GM23338 (cell line): ENCODE measurements at regions not wholly inside any gene's neighbourhood (a gene's known extent, or its start where the extent isn't known, plus 50 kb on each side); places are given as distances from the start of the nearest gene placed in this dataset.

ENCODE experiments used
- ATAC-seq: fragments of 200-7000 bp; cut with Tn5 transposase; 3 replicates; pipeline ENCODE4 v1.9.1; 2020
- DNase-seq: peaks from one replicate; pipeline ENCODE4 v3.0.0-alpha.2; 2015; ENCODE audit warnings: low spot score
- H2AFZ ChIP-seq: fragments of 200-600 bp; sonication (generic); 2 replicates; pipeline ENCODE4 v1.8.0; 2016; ENCODE audit warnings: antibody characterized with exemption, mild to moderate bottlenecking, moderate library complexity
- H3F3A ChIP-seq: fragments of 200-600 bp; sonication (generic); replicated peaks from 2 replicates; pipeline ENCODE4 v1.8.0; 2017; ENCODE audit warnings: antibody characterized with exemption, mixed run types, low read depth
- H3K27ac ChIP-seq: fragments of 200-600 bp; sonication (generic); 2 replicates; pipeline ENCODE4 v1.6.1; 2016; ENCODE audit warnings: low read depth
- H3K27me3 ChIP-seq: fragments of 200-600 bp; sonication (generic); 2 replicates; pipeline ENCODE4 v1.8.0; 2016; ENCODE audit warnings: mild to moderate bottlenecking, mixed run types, moderate library complexity; ENCODE audit not compliant: insufficient read depth
- H3K36me3 ChIP-seq: fragments of 200-600 bp; sonication (generic); 2 replicates; pipeline ENCODE4 v1.8.0; 2016; ENCODE audit warnings: mild to moderate bottlenecking; ENCODE audit not compliant: insufficient read depth
- H3K4me1 ChIP-seq: fragments of 200-600 bp; sonication (generic); 2 replicates; pipeline ENCODE4 v1.8.0; 2016; ENCODE audit warnings: mild to moderate bottlenecking, moderate library complexity; ENCODE audit not compliant: insufficient read depth
- H3K4me2 ChIP-seq: fragments of 200-600 bp; sonication (generic); 2 replicates; pipeline ENCODE4 v1.7.1; 2017; ENCODE audit warnings: mixed run types
- H3K4me3 ChIP-seq: fragments of 200-600 bp; sonication (generic); 2 replicates; pipeline ENCODE4 v1.6.1; 2016; ENCODE audit warnings: mixed run types
- H3K79me2 ChIP-seq: fragments of 200-600 bp; sonication (generic); replicated peaks from 2 replicates; pipeline ENCODE4 v1.8.0; 2017; ENCODE audit warnings: mild to moderate bottlenecking; ENCODE audit not compliant: insufficient read depth
- H3K9me2 ChIP-seq: fragments of 200-600 bp; sonication (generic); 2 replicates; pipeline ENCODE4 v1.8.0; 2017; ENCODE audit not compliant: insufficient read depth
- H4K20me1 ChIP-seq: fragments of 200-600 bp; sonication (generic); replicated peaks from 2 replicates; pipeline ENCODE4 v1.8.0; 2017; ENCODE audit warnings: mild to moderate bottlenecking; ENCODE audit not compliant: insufficient read depth
- H3K27ac Mint-ChIP-seq: 2 replicates; pipeline ENCODE4 v1.8.0; 2020; ENCODE audit warnings: inconsistent platforms, mild to moderate bottlenecking, moderate library complexity, mixed read lengths
- H3K27me3 Mint-ChIP-seq: 3 replicates; pipeline ENCODE4 v1.8.0; 2022; ENCODE audit warnings: low read depth, mild to moderate bottlenecking, moderate library complexity, mixed read lengths, inconsistent platforms; ENCODE audit not compliant: insufficient read depth, poor library complexity
- H3K36me3 Mint-ChIP-seq: 3 replicates; pipeline ENCODE4 v1.8.0; 2021; ENCODE audit warnings: low read depth, mild to moderate bottlenecking, inconsistent platforms, moderate library complexity, mixed read lengths
- H3K4me1 Mint-ChIP-seq: 3 replicates; pipeline ENCODE4 v1.8.0; 2020; ENCODE audit warnings: mild to moderate bottlenecking, inconsistent platforms, mixed read lengths
- H3K4me3 Mint-ChIP-seq: 3 replicates; pipeline ENCODE4 v1.8.0; 2021; ENCODE audit warnings: moderate library complexity, mild to moderate bottlenecking, inconsistent platforms, mixed read lengths
- H3K9me3 Mint-ChIP-seq: 3 replicates; pipeline ENCODE4 v1.8.0; 2020; ENCODE audit warnings: moderate library complexity, mild to moderate bottlenecking, inconsistent platforms, mixed read lengths
- JUNB ChIP-seq: IDR thresholded peaks from one replicate; pipeline ENCODE4 v1.6.1; 2016; ENCODE audit warnings: antibody characterized with exemption; ENCODE audit not compliant: unreplicated experiment
- NANOG ChIP-seq: IDR thresholded peaks from 2 replicates; pipeline ENCODE4 v1.6.1; 2016; ENCODE audit warnings: antibody characterized with exemption, borderline replicate concordance
- POLR2AphosphoS5 ChIP-seq: IDR thresholded peaks from 2 replicates; pipeline ENCODE4 v1.6.1; 2016; ENCODE audit warnings: antibody characterized with exemption, low read depth
- ZNF331 ChIP-seq: fragments of 250-450 bp; sonication (Bioruptor Pico); IDR thresholded peaks from 2 replicates; pipeline ENCODE4 v1.5.0; 2020; ENCODE audit warnings: low read depth, mild to moderate bottlenecking, moderate library complexity
- TF ChIP-seq, protein P1 (sequence below): fragments of 250-450 bp; sonication (Bioruptor Pico); IDR thresholded peaks from 2 replicates; pipeline ENCODE4 v1.5.0; 2020; ENCODE audit warnings: mild to moderate bottlenecking, moderate library complexity
- TF ChIP-seq, protein P2 (sequence below), 2 experiments: fragments of 200-600 bp in 1 of 2; sonication (generic) in 1 of 2; conservative IDR thresholded peaks; 2 replicates each; pipeline versions ENCODE4 v1.5.1 to v1.6.1; 2016 to 2017; ENCODE audit warnings: antibody characterized with exemption in 2 of 2, low read depth in 2 of 2, mild to moderate bottlenecking in 2 of 2, moderate library complexity in 1 of 2

DNA sequence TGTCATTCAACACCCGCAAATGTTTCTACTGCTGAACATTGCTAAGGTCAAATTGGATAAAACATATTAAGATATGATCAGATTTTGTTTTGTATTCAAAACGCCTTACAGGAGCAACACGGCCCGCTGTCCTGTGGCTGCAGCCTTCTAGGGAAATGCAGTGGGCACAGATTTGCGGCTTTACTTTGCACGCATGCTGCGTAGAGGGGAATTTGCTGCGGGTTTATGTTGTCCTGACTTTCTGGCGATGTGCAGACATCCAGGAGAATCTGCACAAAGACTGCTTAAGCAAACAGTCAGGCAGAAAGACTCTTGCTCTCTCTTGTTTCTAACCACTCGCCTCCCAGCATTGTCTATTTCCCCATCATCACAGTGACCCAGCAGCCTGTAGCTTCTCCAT lies 88.3 kb downstream of the LRRC30 start:
- Histone ChIP-seq H3K36me3 (no peaks in the 10 kb centered on the region), H3K4me1 (no peaks in the 10 kb centered on the region), H3K79me2 (no peaks in the 10 kb centered on the region), H3K27me3 (no peaks in the 10 kb centered on the region), H2AFZ (peak overlapping the region; percentile 47), H3K27ac (no peak overlapping the region), H3K4me2 (no peak overlapping the region), H3K4me3 (no peak overlapping the region), H4K20me1 (no peaks in the 10 kb centered on the region), H3F3A (no peaks in the 10 kb centered on the region), H3K9me2 (no peaks in the 10 kb centered on the region)
- Mint-ChIP-seq H3K36me3 (no peaks in the 10 kb centered on the region), H3K4me1 (peaks cover 2% of the 10 kb centered on the region; the same call in 2 of the 3 replicates), H3K27ac (no peak overlapping the region), H3K9me3 (no peaks in the 10 kb centered on the region), H3K4me3 (no peak overlapping the region), H3K27me3 (peaks cover 4% of the 10 kb centered on the region)
- ATAC-seq (no peak), DNase-seq (no peak)
- TF ChIP-seq NANOG (no peak), ZNF331 (CRISPR knock-in tag) (no peak), POLR2AphosphoS5 (no peak), JUNB (no peak)
- TF ChIP-seq, protein P1, sequence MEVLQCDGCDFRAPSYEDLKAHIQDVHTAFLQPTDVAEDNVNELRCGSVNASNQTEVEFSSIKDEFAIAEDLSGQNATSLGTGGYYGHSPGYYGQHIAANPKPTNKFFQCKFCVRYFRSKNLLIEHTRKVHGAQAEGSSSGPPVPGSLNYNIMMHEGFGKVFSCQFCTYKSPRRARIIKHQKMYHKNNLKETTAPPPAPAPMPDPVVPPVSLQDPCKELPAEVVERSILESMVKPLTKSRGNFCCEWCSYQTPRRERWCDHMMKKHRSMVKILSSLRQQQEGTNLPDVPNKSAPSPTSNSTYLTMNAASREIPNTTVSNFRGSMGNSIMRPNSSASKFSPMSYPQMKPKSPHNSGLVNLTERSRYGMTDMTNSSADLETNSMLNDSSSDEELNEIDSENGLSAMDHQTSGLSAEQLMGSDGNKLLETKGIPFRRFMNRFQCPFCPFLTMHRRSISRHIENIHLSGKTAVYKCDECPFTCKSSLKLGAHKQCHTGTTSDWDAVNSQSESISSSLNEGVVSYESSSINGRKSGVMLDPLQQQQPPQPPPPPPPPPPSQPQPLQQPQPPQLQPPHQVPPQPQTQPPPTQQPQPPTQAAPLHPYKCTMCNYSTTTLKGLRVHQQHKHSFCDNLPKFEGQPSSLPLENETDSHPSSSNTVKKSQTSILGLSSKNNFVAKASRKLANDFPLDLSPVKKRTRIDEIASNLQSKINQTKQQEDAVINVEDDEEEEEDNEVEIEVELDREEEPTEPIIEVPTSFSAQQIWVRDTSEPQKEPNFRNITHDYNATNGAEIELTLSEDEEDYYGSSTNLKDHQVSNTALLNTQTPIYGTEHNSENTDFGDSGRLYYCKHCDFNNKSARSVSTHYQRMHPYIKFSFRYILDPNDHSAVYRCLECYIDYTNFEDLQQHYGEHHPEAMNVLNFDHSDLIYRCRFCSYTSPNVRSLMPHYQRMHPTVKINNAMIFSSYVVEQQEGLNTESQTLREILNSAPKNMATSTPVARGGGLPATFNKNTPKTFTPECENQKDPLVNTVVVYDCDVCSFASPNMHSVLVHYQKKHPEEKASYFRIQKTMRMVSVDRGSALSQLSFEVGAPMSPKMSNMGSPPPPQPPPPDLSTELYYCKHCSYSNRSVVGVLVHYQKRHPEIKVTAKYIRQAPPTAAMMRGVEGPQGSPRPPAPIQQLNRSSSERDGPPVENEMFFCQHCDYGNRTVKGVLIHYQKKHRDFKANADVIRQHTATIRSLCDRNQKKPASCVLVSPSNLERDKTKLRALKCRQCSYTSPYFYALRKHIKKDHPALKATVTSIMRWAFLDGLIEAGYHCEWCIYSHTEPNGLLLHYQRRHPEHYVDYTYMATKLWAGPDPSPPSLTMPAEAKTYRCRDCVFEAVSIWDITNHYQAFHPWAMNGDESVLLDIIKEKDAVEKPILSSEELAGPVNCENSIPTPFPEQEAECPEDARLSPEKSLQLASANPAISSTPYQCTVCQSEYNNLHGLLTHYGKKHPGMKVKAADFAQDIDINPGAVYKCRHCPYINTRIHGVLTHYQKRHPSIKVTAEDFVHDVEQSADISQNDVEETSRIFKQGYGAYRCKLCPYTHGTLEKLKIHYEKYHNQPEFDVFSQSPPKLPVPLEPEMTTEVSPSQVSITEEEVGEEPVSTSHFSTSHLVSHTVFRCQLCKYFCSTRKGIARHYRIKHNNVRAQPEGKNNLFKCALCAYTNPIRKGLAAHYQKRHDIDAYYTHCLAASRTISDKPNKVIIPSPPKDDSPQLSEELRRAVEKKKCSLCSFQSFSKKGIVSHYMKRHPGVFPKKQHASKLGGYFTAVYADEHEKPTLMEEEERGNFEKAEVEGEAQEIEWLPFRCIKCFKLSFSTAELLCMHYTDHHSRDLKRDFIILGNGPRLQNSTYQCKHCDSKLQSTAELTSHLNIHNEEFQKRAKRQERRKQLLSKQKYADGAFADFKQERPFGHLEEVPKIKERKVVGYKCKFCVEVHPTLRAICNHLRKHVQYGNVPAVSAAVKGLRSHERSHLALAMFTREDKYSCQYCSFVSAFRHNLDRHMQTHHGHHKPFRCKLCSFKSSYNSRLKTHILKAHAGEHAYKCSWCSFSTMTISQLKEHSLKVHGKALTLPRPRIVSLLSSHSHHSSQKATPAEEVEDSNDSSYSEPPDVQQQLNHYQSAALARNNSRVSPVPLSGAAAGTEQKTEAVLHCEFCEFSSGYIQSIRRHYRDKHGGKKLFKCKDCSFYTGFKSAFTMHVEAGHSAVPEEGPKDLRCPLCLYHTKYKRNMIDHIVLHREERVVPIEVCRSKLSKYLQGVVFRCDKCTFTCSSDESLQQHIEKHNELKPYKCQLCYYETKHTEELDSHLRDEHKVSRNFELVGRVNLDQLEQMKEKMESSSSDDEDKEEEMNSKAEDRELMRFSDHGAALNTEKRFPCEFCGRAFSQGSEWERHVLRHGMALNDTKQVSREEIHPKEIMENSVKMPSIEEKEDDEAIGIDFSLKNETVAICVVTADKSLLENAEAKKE (CRISPR knock-in tag): no peak
- TF ChIP-seq, protein P2, sequence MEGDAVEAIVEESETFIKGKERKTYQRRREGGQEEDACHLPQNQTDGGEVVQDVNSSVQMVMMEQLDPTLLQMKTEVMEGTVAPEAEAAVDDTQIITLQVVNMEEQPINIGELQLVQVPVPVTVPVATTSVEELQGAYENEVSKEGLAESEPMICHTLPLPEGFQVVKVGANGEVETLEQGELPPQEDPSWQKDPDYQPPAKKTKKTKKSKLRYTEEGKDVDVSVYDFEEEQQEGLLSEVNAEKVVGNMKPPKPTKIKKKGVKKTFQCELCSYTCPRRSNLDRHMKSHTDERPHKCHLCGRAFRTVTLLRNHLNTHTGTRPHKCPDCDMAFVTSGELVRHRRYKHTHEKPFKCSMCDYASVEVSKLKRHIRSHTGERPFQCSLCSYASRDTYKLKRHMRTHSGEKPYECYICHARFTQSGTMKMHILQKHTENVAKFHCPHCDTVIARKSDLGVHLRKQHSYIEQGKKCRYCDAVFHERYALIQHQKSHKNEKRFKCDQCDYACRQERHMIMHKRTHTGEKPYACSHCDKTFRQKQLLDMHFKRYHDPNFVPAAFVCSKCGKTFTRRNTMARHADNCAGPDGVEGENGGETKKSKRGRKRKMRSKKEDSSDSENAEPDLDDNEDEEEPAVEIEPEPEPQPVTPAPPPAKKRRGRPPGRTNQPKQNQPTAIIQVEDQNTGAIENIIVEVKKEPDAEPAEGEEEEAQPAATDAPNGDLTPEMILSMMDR (conservative IDR thresholded peaks at IDR 0.05; ENCODE audit: low read depth in 2 of 2): no peak
